GM19328 (cell line): ENCODE measurements at regions not wholly inside any gene's neighbourhood (a gene's known extent, or its start where the extent isn't known, plus 50 kb on each side); places are given as distances from the start of the nearest gene placed in this dataset.
A peak's percentile ranks its signal among the peaks of the same experiment; 100 is the strongest.

Experiments used
- ATAC-seq: cut with Tn5 transposase; IDR thresholded peaks from one replicate; pipeline ENCODE4 v1.9.1; 2021; ENCODE audit warnings: mild to moderate bottlenecking, moderate library complexity; ENCODE audit not compliant: unreplicated experiment

GRCh38 chr1:72693899-72694298 lies 411.6 kb upstream of the NEGR1 start:
- ATAC-seq, result no peak

- no peak for ATAC-seq
These were observed 411.0 kb upstream of the NEGR1 start for GRCh38 chr1:72693376-72693775.

- no peak for ATAC-seq
These were observed 408.5 kb upstream of the NEGR1 start for GRCh38 chr1:72690871-72691270.

DNA sequence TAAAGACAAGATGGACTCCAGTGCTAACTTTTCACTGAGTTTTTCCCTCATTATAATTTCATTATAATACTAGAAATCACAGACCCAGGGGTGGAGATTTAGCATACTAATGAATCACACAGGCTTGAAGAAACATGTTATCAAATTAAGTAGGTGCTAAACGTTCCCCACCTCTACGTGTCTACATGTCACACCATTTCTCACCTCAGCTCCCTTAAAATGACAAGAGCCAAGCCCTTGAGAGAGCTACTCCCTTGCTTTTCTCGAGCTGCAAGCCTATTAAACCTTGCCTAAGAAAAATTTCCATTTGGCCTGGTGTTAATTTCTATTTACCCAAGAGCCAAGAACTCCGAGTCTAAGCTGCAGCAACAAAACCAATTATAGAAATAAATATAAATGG lies 396.3 kb upstream of the NEGR1 start:
- ATAC-seq, result no peak

GRCh38 chr1:72670902-72671301 lies 388.6 kb upstream of the NEGR1 start:
- no peak for ATAC-seq

- no peak for ATAC-seq
These were observed 380.6 kb upstream of the NEGR1 start for GRCh38 chr1:72662918-72663317.

DNA sequence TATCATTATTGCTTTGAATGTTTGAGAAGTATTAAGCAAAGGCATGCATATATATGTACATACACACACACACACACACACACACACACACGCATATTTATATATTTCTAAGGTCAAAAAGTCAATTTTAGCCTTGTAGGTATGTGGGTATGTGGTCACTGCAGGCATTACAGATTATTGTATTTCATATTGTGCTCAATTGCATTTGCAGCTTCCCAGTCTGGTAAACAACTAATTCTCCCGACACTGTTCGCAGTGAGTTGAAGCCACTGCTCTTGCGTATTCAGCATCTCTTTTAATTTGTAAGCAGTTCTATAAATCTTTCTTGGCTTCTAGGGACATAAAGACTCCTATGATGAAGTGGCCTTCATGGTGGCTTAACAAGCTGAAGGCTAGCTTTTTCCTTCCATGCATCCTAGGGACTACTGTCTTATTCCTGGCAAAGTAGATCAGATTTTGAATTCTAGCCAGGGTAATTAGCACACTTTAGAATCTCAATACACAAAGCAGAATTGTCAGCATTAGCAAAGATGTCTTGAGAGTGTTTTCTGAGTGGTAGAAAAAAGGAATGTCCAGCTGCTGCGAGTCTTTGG lies 368.6 kb upstream of the NEGR1 start:
- no peak for ATAC-seq

GRCh38 chr1:72649991-72650390 lies 367.7 kb upstream of the NEGR1 start:
- no peak for ATAC-seq

DNA sequence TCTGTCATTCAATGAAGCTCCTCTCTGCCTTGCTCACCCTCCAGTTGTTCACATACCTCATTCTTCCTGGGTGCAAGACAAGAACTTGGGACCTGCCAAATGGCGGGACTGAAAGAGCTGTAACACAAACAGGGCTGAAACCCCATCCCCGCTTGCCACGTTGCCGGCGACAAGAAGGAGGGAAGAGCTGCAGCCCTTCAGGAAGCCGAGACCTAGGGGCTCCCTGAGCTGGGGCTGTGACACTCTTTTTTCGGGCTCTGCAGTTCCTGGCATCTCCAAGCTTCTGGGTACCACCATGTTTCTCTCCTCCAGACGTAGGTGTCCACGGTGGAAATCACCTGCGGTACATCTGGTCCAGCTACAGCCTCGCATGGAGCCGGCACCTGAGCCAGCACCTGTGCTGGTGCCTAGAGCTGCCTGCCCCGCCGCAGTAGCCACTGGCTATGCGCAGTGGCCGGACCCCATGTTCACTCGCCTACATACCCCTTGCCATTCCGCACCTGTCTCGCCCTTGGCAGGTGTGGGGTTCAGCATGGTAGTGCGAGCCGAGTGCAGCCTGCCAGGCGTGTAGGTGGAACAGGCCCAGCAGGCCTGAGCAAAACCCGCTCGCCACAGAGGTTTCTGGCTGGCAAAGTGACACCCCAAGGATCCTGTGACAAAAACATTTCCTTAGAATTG lies 367.0 kb upstream of the NEGR1 start:
- ATAC-seq, result no peak

DNA sequence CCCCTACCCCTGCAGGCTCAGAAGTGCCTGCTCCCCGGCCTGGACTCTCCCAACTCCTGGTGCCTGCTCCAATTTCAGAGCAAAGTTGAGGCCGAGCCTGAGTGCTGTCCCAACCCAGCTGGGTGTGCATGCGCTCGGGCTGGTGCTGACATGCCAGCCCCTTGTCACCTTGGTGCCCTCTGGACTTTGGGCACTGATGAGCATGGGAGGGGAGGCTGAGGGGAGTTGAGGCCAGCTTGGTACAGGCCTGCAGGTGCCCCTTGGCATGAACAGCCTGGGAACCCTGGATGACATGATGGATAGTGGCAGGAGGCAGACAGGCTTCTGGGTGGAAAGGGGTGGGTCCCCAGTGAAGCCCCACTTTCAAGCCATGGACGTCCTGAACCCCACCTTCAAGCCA lies 366.1 kb upstream of the NEGR1 start:
- no peak for ATAC-seq

DNA sequence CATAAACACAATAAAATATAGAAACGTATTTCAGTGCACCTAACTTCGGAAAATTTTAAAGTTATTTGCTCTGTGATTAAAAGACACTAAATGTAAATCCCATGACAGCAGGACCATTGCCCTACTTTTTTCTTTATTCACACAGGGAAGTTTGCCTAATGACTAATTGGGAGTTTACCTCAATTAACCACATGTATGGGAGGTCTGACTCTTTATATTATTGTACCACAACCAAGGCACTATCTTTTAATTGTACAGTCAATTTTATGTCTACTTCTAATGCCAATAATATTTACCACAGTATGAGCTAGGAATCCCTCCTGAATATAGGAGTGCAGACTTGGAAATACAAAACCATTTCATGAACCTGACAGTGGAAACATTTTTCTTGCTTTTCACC lies 360.8 kb upstream of the NEGR1 start:
- no peak for ATAC-seq

- no peak for ATAC-seq
These were observed 355.3 kb upstream of the NEGR1 start for GRCh38 chr1:72637593-72637992.

DNA sequence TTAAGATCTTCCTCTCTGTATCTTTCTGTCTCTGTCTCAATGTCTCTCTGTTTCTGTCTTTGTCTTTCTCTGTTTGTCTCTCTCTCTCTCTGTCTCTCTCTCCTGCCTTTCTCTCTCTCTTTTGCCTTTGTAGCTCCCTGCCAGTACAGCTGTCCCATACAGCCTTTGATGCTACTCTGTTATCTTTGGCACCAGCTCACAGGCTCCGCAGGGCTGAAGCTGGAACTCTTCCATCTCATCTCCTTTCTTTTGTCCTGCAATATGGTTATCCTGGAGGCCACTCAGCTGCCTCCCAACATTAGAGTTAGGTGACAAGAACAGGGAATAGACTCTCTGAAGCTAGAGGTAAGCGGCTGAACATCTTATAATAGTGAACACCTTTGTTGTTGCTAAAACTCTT lies 354.3 kb upstream of the NEGR1 start:
- ATAC-seq, result no peak

- ATAC-seq, result no peak
These were observed 353.4 kb upstream of the NEGR1 start for GRCh38 chr1:72635719-72636118.

DNA sequence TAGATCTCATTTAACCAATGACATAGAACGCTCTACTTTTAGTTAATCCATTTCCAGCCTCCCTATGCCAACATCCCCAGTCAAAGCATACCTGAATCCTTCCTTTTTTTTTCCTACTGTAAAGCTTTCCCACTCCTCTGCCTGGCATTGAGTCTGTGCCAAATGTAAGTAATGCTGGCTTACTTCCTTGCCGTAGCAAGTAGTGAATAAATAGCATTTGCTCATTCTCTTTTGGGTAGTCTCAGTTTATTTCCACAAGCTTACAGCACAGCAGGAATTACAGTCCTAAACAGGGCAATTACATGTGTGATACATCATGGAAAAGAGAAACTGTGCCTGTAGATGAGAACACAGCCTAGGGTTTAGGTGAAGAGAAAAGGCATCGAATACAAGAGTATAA lies 352.6 kb upstream of the NEGR1 start:
- no peak for ATAC-seq

- no peak for ATAC-seq
These were observed 349.1 kb upstream of the NEGR1 start for GRCh38 chr1:72631449-72631848.

- peak; percentile 83 for ATAC-seq
These were observed 341.0 kb upstream of the NEGR1 start for GRCh38 chr1:72623299-72623708.

DNA sequence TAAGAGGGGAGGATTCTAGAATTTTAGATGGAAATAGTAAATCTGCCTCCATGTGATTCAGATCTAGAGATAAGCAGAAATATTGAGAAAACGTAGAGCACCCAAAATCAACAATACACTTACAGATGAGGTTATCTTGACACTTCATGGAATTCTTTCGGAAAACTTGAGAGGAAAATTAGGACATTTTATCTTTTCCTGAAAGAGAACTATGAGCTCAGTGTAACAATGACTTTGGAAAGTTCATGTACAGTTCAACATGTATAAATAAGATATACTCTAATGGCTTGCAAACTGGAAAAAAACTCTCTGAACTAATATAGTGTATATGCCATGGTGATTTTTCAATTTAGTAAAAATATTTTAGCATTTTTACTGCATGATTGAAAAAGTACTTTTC lies 338.1 kb upstream of the NEGR1 start:
- ATAC-seq, result no peak

DNA sequence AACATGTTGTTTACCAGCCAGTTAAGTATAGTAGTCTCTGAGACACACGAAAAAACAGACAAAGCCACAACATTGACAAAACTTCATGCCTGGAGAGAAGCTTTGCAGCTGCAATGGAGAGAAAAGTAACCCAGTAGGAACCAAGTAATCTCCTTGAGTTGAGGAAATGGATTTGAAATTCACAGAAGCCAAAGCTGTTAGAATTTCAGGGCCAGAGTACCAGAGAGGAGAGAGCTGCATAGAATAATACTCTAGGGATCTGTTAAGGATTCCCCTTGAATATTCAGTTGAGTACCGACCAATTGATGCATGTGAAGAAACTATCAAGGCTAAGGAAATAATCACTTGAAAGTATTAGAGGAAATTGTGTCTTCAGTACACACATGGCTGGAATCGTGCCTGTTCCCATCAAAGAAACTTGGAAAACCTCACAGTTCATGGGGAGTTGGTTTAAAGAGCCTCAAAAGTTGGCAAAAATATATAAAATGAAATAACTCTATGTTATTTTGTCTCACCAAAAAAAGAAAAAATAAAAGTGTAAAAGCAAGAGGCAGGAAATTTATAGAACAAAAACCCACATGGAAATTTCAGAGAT lies 324.0 kb upstream of the NEGR1 start:
- ATAC-seq, result no peak

- ATAC-seq, result no peak
These were observed 318.8 kb upstream of the NEGR1 start for GRCh38 chr1:72601035-72601674.

GRCh38 chr1:72586023-72586685 lies 303.8 kb upstream of the NEGR1 start:
- no peak for ATAC-seq

DNA sequence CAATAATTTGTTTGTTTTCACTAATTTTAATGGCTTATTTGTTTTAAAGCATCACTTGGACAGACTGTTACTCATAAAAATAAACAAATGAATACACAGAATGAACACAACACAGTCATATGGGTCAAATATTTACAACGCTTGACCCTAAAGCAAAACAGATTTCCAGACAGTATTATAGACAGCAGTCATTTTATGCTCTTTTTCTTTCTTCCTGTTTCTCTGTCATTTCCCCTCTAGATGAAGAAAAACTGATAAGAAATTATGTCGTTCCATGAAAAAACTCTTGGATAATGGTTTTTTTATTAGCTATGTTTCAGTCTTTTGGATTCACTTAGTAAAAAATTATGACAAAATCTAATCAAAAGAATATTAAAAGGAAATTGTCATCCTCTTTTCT lies 297.3 kb upstream of the NEGR1 start:
- no peak for ATAC-seq
